ENCODE measurements at regions not wholly inside any gene's neighbourhood (a gene's known extent, or its start where the extent isn't known, plus 50 kb on each side); places are given as distances from the start of the nearest gene placed in this dataset.

DNA sequence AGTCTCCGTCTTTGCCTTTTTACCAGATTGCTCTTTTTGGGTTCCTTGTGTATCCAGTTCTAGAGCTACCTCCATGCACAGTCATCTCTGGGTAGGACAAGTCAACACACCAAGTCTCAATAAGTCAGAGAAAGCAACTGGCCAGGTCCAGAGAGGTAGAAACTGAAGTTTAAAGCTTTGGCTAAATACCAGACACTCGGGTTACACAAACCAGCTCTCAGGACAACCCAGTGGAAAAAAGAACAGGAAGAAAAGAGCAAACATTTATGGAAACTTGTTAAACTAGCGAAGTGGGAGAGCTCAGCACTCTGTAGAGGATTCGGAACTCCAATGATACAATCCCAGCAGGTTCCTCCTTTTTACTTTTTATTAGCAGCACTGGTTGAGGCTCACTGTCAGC lies 291.0 kb upstream of the CPEB2 start:
- DNase-seq, result no peak
- no peak overlapping the region for H3K4me2 ChIP-seq (ENCODE audit: low read depth, low read length)
- no peaks in the 10 kb centered on the region for H3K9me2 ChIP-seq (replicated peaks; ENCODE audit: insufficient read depth, low read length)
- no peaks in the 10 kb centered on the region for H3K79me2 ChIP-seq (ENCODE audit: low read length)
- no peak for TF ChIP-seq EZH2 (optimal IDR thresholded peaks at IDR 0.05; ENCODE audit: low read depth, low read length)
- no peak for TF ChIP-seq EZH2phosphoT487 (IDR thresholded peaks at IDR 0.05; ENCODE audit: low read length)
- TF ChIP-seq, protein P1, sequence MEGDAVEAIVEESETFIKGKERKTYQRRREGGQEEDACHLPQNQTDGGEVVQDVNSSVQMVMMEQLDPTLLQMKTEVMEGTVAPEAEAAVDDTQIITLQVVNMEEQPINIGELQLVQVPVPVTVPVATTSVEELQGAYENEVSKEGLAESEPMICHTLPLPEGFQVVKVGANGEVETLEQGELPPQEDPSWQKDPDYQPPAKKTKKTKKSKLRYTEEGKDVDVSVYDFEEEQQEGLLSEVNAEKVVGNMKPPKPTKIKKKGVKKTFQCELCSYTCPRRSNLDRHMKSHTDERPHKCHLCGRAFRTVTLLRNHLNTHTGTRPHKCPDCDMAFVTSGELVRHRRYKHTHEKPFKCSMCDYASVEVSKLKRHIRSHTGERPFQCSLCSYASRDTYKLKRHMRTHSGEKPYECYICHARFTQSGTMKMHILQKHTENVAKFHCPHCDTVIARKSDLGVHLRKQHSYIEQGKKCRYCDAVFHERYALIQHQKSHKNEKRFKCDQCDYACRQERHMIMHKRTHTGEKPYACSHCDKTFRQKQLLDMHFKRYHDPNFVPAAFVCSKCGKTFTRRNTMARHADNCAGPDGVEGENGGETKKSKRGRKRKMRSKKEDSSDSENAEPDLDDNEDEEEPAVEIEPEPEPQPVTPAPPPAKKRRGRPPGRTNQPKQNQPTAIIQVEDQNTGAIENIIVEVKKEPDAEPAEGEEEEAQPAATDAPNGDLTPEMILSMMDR (IDR thresholded peaks at IDR 0.05; ENCODE audit: low read length), result no peak
- no peak overlapping the region for H3K9ac ChIP-seq (ENCODE audit: low read length)
- no peak overlapping the region for H3K27ac ChIP-seq (ENCODE audit: low read length)
- H3K27me3 ChIP-seq (replicated peaks; ENCODE audit: insufficient read depth, low read length), result no peaks in the 10 kb centered on the region
- H3K4me3 ChIP-seq (ENCODE audit: low read length), result no peak overlapping the region
- no peaks in the 10 kb centered on the region for H3K4me1 ChIP-seq (ENCODE audit: low read length)
- H3K36me3 ChIP-seq (replicated peaks; ENCODE audit: insufficient read depth, low read length), result no peaks in the 10 kb centered on the region
- H3K9me3 ChIP-seq (replicated peaks; ENCODE audit: insufficient read depth, low read length), result no peaks in the 10 kb centered on the region
- no peak overlapping the region for H2AFZ ChIP-seq (ENCODE audit: low read length)
- H3F3A ChIP-seq (ENCODE audit: insufficient read depth, low read length), result no peaks in the 10 kb centered on the region
- no peaks in the 10 kb centered on the region for H4K20me1 ChIP-seq (ENCODE audit: insufficient read depth, low read length)

DNA sequence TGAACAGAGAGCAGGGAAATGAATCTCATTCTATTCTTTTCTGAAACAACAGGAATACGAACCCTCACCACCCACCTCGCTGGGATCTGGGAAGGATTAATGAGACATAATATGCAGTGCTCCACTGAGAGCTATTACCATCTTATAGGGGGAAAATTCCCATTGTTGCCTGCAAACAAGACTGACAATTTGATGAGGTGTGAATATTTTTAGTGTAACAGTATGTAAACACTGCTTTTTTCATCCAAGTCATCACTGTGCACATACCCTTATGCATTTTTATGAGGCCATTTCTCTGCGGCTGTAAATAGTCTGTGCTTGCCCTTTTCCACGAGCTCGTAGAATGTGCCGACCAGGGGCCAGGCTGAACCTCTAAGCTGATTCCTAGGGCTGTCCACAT lies 285.6 kb upstream of the CPEB2 start:
- H3K9me3 ChIP-seq (replicated peaks; ENCODE audit: insufficient read depth, low read length), result no peaks in the 10 kb centered on the region
- no peak overlapping the region for H3K9ac ChIP-seq (ENCODE audit: low read length)
- no peak overlapping the region for H2AFZ ChIP-seq (ENCODE audit: low read length)
- H3K9me2 ChIP-seq (replicated peaks; ENCODE audit: insufficient read depth, low read length), result no peaks in the 10 kb centered on the region
- no peaks in the 10 kb centered on the region for H3K4me1 ChIP-seq (ENCODE audit: low read length)
- H3K27me3 ChIP-seq (replicated peaks; ENCODE audit: insufficient read depth, low read length), result no peaks in the 10 kb centered on the region
- TF ChIP-seq EZH2phosphoT487 (IDR thresholded peaks at IDR 0.05; ENCODE audit: low read length), result no peak
- TF ChIP-seq EZH2 (optimal IDR thresholded peaks at IDR 0.05; ENCODE audit: low read depth, low read length), result no peak
- TF ChIP-seq, protein P1 (IDR thresholded peaks at IDR 0.05; ENCODE audit: low read length), result no peak
- no peaks in the 10 kb centered on the region for H3K79me2 ChIP-seq (ENCODE audit: low read length)
- DNase-seq, result no peak
- no peak overlapping the region for H3K4me3 ChIP-seq (ENCODE audit: low read length)
- H3F3A ChIP-seq (ENCODE audit: insufficient read depth, low read length), result no peaks in the 10 kb centered on the region
- H4K20me1 ChIP-seq (ENCODE audit: insufficient read depth, low read length), result no peaks in the 10 kb centered on the region
- H3K4me2 ChIP-seq (ENCODE audit: low read depth, low read length), result no peak overlapping the region
- no peaks in the 10 kb centered on the region for H3K36me3 ChIP-seq (replicated peaks; ENCODE audit: insufficient read depth, low read length)
- no peak overlapping the region for H3K27ac ChIP-seq (ENCODE audit: low read length)

GRCh38 chr4:14719053-14719452 lies 283.2 kb upstream of the CPEB2 start:
- Histone ChIP-seq H2AFZ (ENCODE audit: low read length) (no peak overlapping the region), H3K27me3 (replicated peaks; ENCODE audit: insufficient read depth, low read length) (no peaks in the 10 kb centered on the region), H3K36me3 (replicated peaks; ENCODE audit: insufficient read depth, low read length) (no peaks in the 10 kb centered on the region), H3K27ac (ENCODE audit: low read length) (no peak overlapping the region), H3K9me2 (replicated peaks; ENCODE audit: insufficient read depth, low read length) (no peaks in the 10 kb centered on the region), H3F3A (ENCODE audit: insufficient read depth, low read length) (no peaks in the 10 kb centered on the region), H3K4me3 (ENCODE audit: low read length) (no peak overlapping the region), H3K4me2 (ENCODE audit: low read depth, low read length) (no peak overlapping the region), H3K9me3 (replicated peaks; ENCODE audit: insufficient read depth, low read length) (no peaks in the 10 kb centered on the region), H4K20me1 (ENCODE audit: insufficient read depth, low read length) (no peaks in the 10 kb centered on the region), H3K9ac (ENCODE audit: low read length) (no peak overlapping the region), H3K79me2 (ENCODE audit: low read length) (no peaks in the 10 kb centered on the region), H3K4me1 (ENCODE audit: low read length) (no peaks in the 10 kb centered on the region)
- TF ChIP-seq EZH2 (optimal IDR thresholded peaks at IDR 0.05; ENCODE audit: low read depth, low read length), result no peak
- DNase-seq, result no peak

GRCh38 chr4:14726441-14726840 lies 275.8 kb upstream of the CPEB2 start:
- H3K4me2 ChIP-seq (ENCODE audit: low read depth, low read length), result peak overlapping the region; percentile 48
- H4K20me1 ChIP-seq (ENCODE audit: insufficient read depth, low read length), result no peaks in the 10 kb centered on the region
- TF ChIP-seq EZH2phosphoT487 (IDR thresholded peaks at IDR 0.05; ENCODE audit: low read length) (no peak), EZH2 (optimal IDR thresholded peaks at IDR 0.05; ENCODE audit: low read depth, low read length) (no peak)
- TF ChIP-seq, protein P1 (IDR thresholded peaks at IDR 0.05; ENCODE audit: low read length), result no peak
- H3K36me3 ChIP-seq (replicated peaks; ENCODE audit: insufficient read depth, low read length), result no peaks in the 10 kb centered on the region
- H3F3A ChIP-seq (ENCODE audit: insufficient read depth, low read length), result peaks cover 14% of the 10 kb centered on the region
- H2AFZ ChIP-seq (ENCODE audit: low read length), result no peak overlapping the region
- peak overlapping the region; percentile 10; the same call in 1 of the 2 replicates for H3K9ac ChIP-seq (ENCODE audit: low read length)
- DNase-seq, result peak; percentile 17
- H3K27ac ChIP-seq (ENCODE audit: low read length), result peak overlapping the region; percentile 69
- H3K9me3 ChIP-seq (replicated peaks; ENCODE audit: insufficient read depth, low read length), result no peaks in the 10 kb centered on the region
- no peak overlapping the region for H3K4me3 ChIP-seq (ENCODE audit: low read length)
- no peaks in the 10 kb centered on the region for H3K79me2 ChIP-seq (ENCODE audit: low read length)
- peaks cover 10% of the 10 kb centered on the region for H3K4me1 ChIP-seq (ENCODE audit: low read length)
- H3K27me3 ChIP-seq (replicated peaks; ENCODE audit: insufficient read depth, low read length), result no peaks in the 10 kb centered on the region
- no peaks in the 10 kb centered on the region for H3K9me2 ChIP-seq (replicated peaks; ENCODE audit: insufficient read depth, low read length)

Measured in MM.1S (cell line).